GM12878 (cell line): ENCODE measurements at regions not wholly inside any gene's neighbourhood (a gene's known extent, or its start where the extent isn't known, plus 50 kb on each side); places are given as distances from the start of the nearest gene placed in this dataset.

Experiments used
- ATAC-seq: fragments of 200-7000 bp; cut with Tn5 transposase; 3 replicates; pipeline ENCODE4 v1.9.1; 2020; ENCODE audit warnings: mild to moderate bottlenecking, moderate library complexity
- BruUV-seq: library from RNA; stranded (reverse); fragments of 400-500 nt; replicated peaks from 2 replicates; lab custom pipeline; 2021; lab: Mats Ljungman, UMichigan
- CTCF ChIA-PET: fragments of 300-600 bp; sonication (Branson Sonifier 250); formaldehyde crosslinking; extraction: SDS; loops from one replicate; lab custom pipeline; 2021; ENCODE audit warnings: inconsistent platforms; lab: Yijun Ruan, JAX
- POLR2A ChIA-PET: fragments of 350-600 bp; formaldehyde crosslinking; extraction: SDS; loops from one replicate; lab custom pipeline; 2021; ENCODE audit warnings: inconsistent platforms; lab: Charles Lee
- RAD21 ChIA-PET: fragments of 300-600 bp; sonication (Branson Sonifier 250); formaldehyde crosslinking; loops from one replicate; lab custom pipeline; 2023; ENCODE audit warnings: antibody characterized with exemption; ENCODE audit not compliant: unreplicated experiment; lab: Charles Lee
- SMC1A ChIA-PET: fragments of 300-600 bp; sonication (Branson Sonifier 250); formaldehyde crosslinking; loops from one replicate; lab custom pipeline; 2023; ENCODE audit not compliant: unreplicated experiment, uncharacterized antibody; lab: Charles Lee
- DNase-seq: peaks from one replicate; pipeline ENCODE4 v3.0.0-alpha.2; 2011; ENCODE audit warnings: low read depth, low spot score
- FAIRE-seq: peaks from 3 replicates; lab custom pipeline; 2011; peaks lifted over from hg19 to GRCh38; lab: Jason Lieb, UNC
- H2AFZ ChIP-seq: 2 replicates; pipeline ENCODE4 v1.6.0; 2011; ENCODE audit warnings: low read depth, low read length, control low read depth; ENCODE audit not compliant: control insufficient read depth
- H3K27ac ChIP-seq: 2 replicates; pipeline ENCODE4 v1.5.1; 2011; ENCODE audit warnings: control low read depth; ENCODE audit not compliant: control insufficient read depth, insufficient read depth
- H3K27me3 ChIP-seq, 2 experiments: replicated peaks in 1 of 2; 2 replicates each; pipeline versions ENCODE4 v1.6.0 to v1.6.1; 2011; ENCODE audit warnings: low read length in 1 of 2; ENCODE audit not compliant: control insufficient read depth in 2 of 2, insufficient read depth in 2 of 2
- H3K36me3 ChIP-seq, 2 experiments: 2 replicates each; pipeline ENCODE4 v1.5.1; 2011; ENCODE audit warnings: low read length in 1 of 2; ENCODE audit not compliant: control insufficient read depth in 2 of 2, insufficient read depth in 2 of 2
- H3K4me1 ChIP-seq: 2 replicates; pipeline ENCODE4 v1.6.1; 2011; ENCODE audit warnings: mild to moderate bottlenecking, low read length, moderate library complexity, mixed read lengths; ENCODE audit not compliant: control insufficient read depth, insufficient read depth
- H3K4me2 ChIP-seq: 2 replicates; pipeline ENCODE4 v1.6.0; 2011; ENCODE audit warnings: control low read depth; ENCODE audit not compliant: control insufficient read depth, insufficient read depth
- H3K4me3 ChIP-seq: fragments of 200-600 bp; sonication (generic); 2 replicates; pipeline ENCODE4 v1.5.1; 2016
- H3K79me2 ChIP-seq: 2 replicates; pipeline ENCODE4 v1.6.0; 2011; ENCODE audit warnings: low read length; ENCODE audit not compliant: control insufficient read depth, insufficient read depth
- H3K9ac ChIP-seq: 2 replicates; pipeline ENCODE4 v1.8.0; 2011; ENCODE audit warnings: low read length, control low read depth, mixed read lengths; ENCODE audit not compliant: control insufficient read depth, insufficient read depth
- H3K9me3 ChIP-seq: replicated peaks from 3 replicates; pipeline ENCODE4 v1.5.1; 2011; ENCODE audit warnings: mild to moderate bottlenecking, low read length; ENCODE audit not compliant: control insufficient read depth, insufficient read depth
- H4K20me1 ChIP-seq: 2 replicates; pipeline ENCODE4 v1.6.0; 2011; ENCODE audit not compliant: control insufficient read depth, insufficient read depth
- ASH2L ChIP-seq: fragments of 300-600, 200-600 bp; sonication (generic); IDR thresholded peaks from 2 replicates; pipeline ENCODE4 v1.6.1; 2017; ENCODE audit warnings: low read depth, mild to moderate bottlenecking, borderline replicate concordance
- BCL11A ChIP-seq: IDR thresholded peaks from 2 replicates; pipeline ENCODE4 v1.6.1; 2011; ENCODE audit warnings: low read depth, low read length
- CREM ChIP-seq: IDR thresholded peaks from 2 replicates; pipeline ENCODE4 v1.6.1; 2014; ENCODE audit warnings: antibody characterized with exemption, low read depth
- ETV6 ChIP-seq, 2 experiments: fragments of 450-650 bp in 1 of 2; IDR thresholded peaks in 1 of 2; conservative IDR thresholded peaks in 1 of 2; 2 replicates each; pipeline ENCODE4 v1.6.1; 2014; ENCODE audit warnings: antibody characterized with exemption in 1 of 2, borderline replicate concordance in 1 of 2, low read depth in 1 of 2, mild to moderate bottlenecking in 1 of 2, moderate library complexity in 1 of 2
- GABPA ChIP-seq: IDR thresholded peaks from 2 replicates; pipeline ENCODE4 v1.6.1; 2014; ENCODE audit warnings: antibody characterized with exemption, low read depth, mild to moderate bottlenecking, inconsistent platforms
- IKZF2 ChIP-seq, 2 experiments: fragments of 450-650 bp; IDR thresholded peaks; 2 replicates each; pipeline ENCODE4 v1.6.1; 2017; ENCODE audit warnings: mild to moderate bottlenecking in 2 of 2, moderate library complexity in 2 of 2
- KLF5 ChIP-seq: fragments of 450-650 bp; IDR thresholded peaks from 2 replicates; pipeline ENCODE4 v1.6.1; 2014; ENCODE audit warnings: mild to moderate bottlenecking; ENCODE audit not compliant: partially characterized antibody
- LARP7 ChIP-seq: fragments of 450-650 bp; IDR thresholded peaks from 2 replicates; pipeline ENCODE4 v1.6.1; 2017; ENCODE audit warnings: mild to moderate bottlenecking
- MTA2 ChIP-seq: fragments of 450-650 bp; IDR thresholded peaks from 2 replicates; pipeline ENCODE4 v1.6.1; 2016; ENCODE audit warnings: low read depth, mild to moderate bottlenecking, moderate library complexity
- MYB ChIP-seq: fragments of 150-350 bp; IDR thresholded peaks from 2 replicates; pipeline ENCODE4 v1.6.1; 2014; ENCODE audit warnings: mild to moderate bottlenecking, low read depth, low read length, borderline replicate concordance
- MYC ChIP-seq: IDR thresholded peaks from 2 replicates; pipeline ENCODE4 v1.6.1; 2011; ENCODE audit warnings: mild to moderate bottlenecking, low read length, moderate library complexity, inconsistent platforms; ENCODE audit not compliant: insufficient read depth, insufficient replicate concordance, insufficient read length, severe bottlenecking
- NR2F1 ChIP-seq: fragments of 450-650 bp; conservative IDR thresholded peaks from 2 replicates; pipeline ENCODE4 v1.6.1; 2017; ENCODE audit warnings: mild to moderate bottlenecking
- PML ChIP-seq: IDR thresholded peaks from 2 replicates; pipeline ENCODE4 v1.6.1; 2012; ENCODE audit warnings: low read length, inconsistent platforms
- POLR2AphosphoS5 ChIP-seq: IDR thresholded peaks from 2 replicates; pipeline ENCODE4 v1.6.1; 2011; ENCODE audit warnings: mild to moderate bottlenecking, low read length, inconsistent platforms
- YBX1 ChIP-seq: fragments of 450-650 bp; IDR thresholded peaks from 2 replicates; pipeline ENCODE4 v1.6.1; 2016; ENCODE audit warnings: antibody characterized with exemption
- WGBS: methylation state at CpG from one replicate; pipeline ENCODE4 v1.1.6; 2016; ENCODE audit warnings: low lambda C conversion rate; ENCODE audit not compliant: insufficient replicate concordance, insufficient coverage; ENCODE audit errors: missing lambda C conversion rate; 5-methylcytosine and 5-hydroxymethylcytosine counted together
- in situ Hi-C: fragments of 300-500 bp; cut with MboI; formaldehyde crosslinking; loops from 9 replicates; pipeline ENCODE4 v1.14.3; 2018; ENCODE audit warnings: mixed read lengths
- intact Hi-C: fragments of 100-400 bp; cut with micrococcal nuclease; formaldehyde crosslinking; loops from one replicate; pipeline ENCODE4 v1.14.2; 2022; ENCODE audit not compliant: unreplicated experiment
- TF ChIP-seq, protein P1 (sequence below): fragments of 450-650 bp; formaldehyde crosslinking; IDR thresholded peaks from 2 replicates; pipeline ENCODE4 v1.4.0; 2020; ENCODE audit warnings: mild to moderate bottlenecking, moderate library complexity
- TF ChIP-seq, protein P2 (sequence below): fragments of 450-650 bp; IDR thresholded peaks from 2 replicates; pipeline ENCODE4 v1.6.1; 2017; ENCODE audit warnings: mild to moderate bottlenecking, low read depth, inconsistent platforms; ENCODE audit not compliant: poor library complexity, severe bottlenecking
- TF ChIP-seq, protein P3 (sequence below): IDR thresholded peaks from 2 replicates; pipeline ENCODE4 v1.6.1; 2011; ENCODE audit warnings: low read depth, low read length, improper control_type of control experiment, borderline replicate concordance

DNA sequence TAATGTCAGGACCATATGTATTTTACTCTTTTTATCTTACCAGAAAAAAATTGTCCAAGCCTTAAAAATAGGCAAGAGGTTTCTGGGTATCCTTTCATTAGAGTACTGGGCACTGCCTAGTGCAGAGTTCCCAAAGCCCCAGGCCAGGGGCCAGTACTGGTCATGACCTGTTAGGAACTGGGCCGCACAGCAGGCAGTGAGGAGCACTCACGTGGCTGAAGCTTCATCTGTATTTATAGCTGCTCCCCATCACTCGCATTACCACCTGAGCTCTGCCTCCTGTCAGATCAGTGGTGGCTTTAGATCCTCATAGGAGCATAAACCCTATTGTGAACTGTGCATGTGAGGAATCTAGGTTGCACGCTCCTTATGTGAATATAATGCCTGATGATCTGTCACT, 632.9 kb downstream of the UTRN start:
- Histone ChIP-seq H2AFZ (no peak overlapping the region), H3K4me3 (no peak overlapping the region), H3K4me2 (no peak overlapping the region), H3K79me2 (no peaks in the 10 kb centered on the region), H3K27me3 (no peaks in the 10 kb centered on the region; a peak in 1 of 4 replicates), H3K9ac (no peak overlapping the region), H3K36me3 (no peaks in the 10 kb centered on the region), H3K9me3 (no peaks in the 10 kb centered on the region), H3K27ac (no peak overlapping the region), H3K4me1 (no peaks in the 10 kb centered on the region), H4K20me1 (no peaks in the 10 kb centered on the region)
- ChIA-PET RAD21 (no interaction called here), POLR2A (no interaction called here), CTCF (interaction anchor here (1.2 kb wide), 1 partner anchor 336 kb away, joined by 3 read pairs; no protein-coding TSS in a partner anchor), SMC1A (no interaction called here)
- BruUV-seq, result no TSS peak
- TF ChIP-seq LARP7 (no peak), ETV6 (conservative IDR thresholded peaks at IDR 0.05 in 1 of 2, IDR thresholded peaks at IDR 0.05 in 1 of 2; ENCODE audit: borderline replicate concordance in 1 of 2, low read depth in 1 of 2) (no peak), MYB (no peak), KLF5 (no peak), IKZF2 (IDR thresholded peaks at IDR 0.05) (no peak), YBX1 (no peak), GABPA (no peak), BCL11A (no peak), POLR2AphosphoS5 (no peak), MTA2 (no peak), PML (no peak), MYC (no peak), ASH2L (no peak), CREM (no peak), NR2F1 (no peak)
- TF ChIP-seq, protein P1, sequence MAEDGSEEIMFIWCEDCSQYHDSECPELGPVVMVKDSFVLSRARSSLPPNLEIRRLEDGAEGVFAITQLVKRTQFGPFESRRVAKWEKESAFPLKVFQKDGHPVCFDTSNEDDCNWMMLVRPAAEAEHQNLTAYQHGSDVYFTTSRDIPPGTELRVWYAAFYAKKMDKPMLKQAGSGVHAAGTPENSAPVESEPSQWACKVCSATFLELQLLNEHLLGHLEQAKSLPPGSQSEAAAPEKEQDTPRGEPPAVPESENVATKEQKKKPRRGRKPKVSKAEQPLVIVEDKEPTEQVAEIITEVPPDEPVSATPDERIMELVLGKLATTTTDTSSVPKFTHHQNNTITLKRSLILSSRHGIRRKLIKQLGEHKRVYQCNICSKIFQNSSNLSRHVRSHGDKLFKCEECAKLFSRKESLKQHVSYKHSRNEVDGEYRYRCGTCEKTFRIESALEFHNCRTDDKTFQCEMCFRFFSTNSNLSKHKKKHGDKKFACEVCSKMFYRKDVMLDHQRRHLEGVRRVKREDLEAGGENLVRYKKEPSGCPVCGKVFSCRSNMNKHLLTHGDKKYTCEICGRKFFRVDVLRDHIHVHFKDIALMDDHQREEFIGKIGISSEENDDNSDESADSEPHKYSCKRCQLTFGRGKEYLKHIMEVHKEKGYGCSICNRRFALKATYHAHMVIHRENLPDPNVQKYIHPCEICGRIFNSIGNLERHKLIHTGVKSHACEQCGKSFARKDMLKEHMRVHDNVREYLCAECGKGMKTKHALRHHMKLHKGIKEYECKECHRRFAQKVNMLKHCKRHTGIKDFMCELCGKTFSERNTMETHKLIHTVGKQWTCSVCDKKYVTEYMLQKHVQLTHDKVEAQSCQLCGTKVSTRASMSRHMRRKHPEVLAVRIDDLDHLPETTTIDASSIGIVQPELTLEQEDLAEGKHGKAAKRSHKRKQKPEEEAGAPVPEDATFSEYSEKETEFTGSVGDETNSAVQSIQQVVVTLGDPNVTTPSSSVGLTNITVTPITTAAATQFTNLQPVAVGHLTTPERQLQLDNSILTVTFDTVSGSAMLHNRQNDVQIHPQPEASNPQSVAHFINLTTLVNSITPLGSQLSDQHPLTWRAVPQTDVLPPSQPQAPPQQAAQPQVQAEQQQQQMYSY, result no peak
- TF ChIP-seq, protein P2, sequence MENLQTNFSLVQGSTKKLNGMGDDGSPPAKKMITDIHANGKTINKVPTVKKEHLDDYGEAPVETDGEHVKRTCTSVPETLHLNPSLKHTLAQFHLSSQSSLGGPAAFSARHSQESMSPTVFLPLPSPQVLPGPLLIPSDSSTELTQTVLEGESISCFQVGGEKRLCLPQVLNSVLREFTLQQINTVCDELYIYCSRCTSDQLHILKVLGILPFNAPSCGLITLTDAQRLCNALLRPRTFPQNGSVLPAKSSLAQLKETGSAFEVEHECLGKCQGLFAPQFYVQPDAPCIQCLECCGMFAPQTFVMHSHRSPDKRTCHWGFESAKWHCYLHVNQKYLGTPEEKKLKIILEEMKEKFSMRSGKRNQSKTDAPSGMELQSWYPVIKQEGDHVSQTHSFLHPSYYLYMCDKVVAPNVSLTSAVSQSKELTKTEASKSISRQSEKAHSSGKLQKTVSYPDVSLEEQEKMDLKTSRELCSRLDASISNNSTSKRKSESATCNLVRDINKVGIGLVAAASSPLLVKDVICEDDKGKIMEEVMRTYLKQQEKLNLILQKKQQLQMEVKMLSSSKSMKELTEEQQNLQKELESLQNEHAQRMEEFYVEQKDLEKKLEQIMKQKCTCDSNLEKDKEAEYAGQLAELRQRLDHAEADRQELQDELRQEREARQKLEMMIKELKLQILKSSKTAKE, result no peak
- TF ChIP-seq, protein P3, sequence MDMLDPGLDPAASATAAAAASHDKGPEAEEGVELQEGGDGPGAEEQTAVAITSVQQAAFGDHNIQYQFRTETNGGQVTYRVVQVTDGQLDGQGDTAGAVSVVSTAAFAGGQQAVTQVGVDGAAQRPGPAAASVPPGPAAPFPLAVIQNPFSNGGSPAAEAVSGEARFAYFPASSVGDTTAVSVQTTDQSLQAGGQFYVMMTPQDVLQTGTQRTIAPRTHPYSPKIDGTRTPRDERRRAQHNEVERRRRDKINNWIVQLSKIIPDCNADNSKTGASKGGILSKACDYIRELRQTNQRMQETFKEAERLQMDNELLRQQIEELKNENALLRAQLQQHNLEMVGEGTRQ, result no peak
- WGBS, result 42% methylated on average over 4 of the region's 4 CpGs
- in situ Hi-C loops, result no loop called here
- FAIRE-seq (no peak), ATAC-seq (no peak), DNase-seq (no peak)
- intact Hi-C loops, result no loop called here
